ENCODE measurements at regions not wholly inside any gene's neighbourhood (a gene's known extent, or its start where the extent isn't known, plus 50 kb on each side); places are given as distances from the start of the nearest gene placed in this dataset.
"Not testable (repeated sequence)": the region's sequence is repeated elsewhere in the genome, so short reads cannot be mapped to it uniquely, and the experiment has no call there.

DNA sequence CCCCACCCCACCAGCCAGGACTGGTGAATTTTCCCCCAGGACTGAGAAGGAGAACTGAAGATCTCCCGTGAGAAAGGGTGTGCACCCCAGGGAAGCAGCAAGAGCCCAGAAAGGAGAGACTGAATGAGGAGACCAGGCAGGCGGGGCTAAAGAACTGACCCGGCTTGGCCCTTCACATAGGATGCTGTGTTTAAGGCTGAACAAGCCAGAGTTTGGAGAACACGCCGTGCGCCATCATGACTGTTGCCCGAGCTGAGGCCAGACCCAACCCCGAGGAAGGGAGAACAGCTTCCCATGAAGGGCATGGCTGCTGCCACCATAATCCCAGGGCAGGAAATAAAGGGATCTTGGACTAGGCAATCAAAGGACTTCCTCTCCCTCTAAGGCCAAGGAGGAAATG is 104.7 kb upstream of the SRSF6 start:
- H3K4me1 ChIP-seq = no peaks in the 10 kb centered on the region
- no peaks in the 10 kb centered on the region for H3K9me3 ChIP-seq
- intact Hi-C loops (cut with DNase I; ENCODE audit: low total_unique reads) = no loop called here
- H3K27ac ChIP-seq = no peak overlapping the region
- H3K27me3 ChIP-seq = no peaks in the 10 kb centered on the region
- H3K36me3 ChIP-seq = no peaks in the 10 kb centered on the region
- H3K4me3 ChIP-seq = no peak overlapping the region
- DNase-seq (no peak), ATAC-seq (no peak)
- in situ Hi-C loops (cut with MboI; ENCODE audit: low sequenced_read_pairs in 4 of 4) = no loop called here
- TF ChIP-seq, protein P1, sequence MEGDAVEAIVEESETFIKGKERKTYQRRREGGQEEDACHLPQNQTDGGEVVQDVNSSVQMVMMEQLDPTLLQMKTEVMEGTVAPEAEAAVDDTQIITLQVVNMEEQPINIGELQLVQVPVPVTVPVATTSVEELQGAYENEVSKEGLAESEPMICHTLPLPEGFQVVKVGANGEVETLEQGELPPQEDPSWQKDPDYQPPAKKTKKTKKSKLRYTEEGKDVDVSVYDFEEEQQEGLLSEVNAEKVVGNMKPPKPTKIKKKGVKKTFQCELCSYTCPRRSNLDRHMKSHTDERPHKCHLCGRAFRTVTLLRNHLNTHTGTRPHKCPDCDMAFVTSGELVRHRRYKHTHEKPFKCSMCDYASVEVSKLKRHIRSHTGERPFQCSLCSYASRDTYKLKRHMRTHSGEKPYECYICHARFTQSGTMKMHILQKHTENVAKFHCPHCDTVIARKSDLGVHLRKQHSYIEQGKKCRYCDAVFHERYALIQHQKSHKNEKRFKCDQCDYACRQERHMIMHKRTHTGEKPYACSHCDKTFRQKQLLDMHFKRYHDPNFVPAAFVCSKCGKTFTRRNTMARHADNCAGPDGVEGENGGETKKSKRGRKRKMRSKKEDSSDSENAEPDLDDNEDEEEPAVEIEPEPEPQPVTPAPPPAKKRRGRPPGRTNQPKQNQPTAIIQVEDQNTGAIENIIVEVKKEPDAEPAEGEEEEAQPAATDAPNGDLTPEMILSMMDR (IDR thresholded peaks at IDR 0.05 in 4 of 5, conservative IDR thresholded peaks at IDR 0.05 in 1 of 5) = no peak
- no peak for TF ChIP-seq POLR2A (IDR thresholded peaks at IDR 0.05)

DNA sequence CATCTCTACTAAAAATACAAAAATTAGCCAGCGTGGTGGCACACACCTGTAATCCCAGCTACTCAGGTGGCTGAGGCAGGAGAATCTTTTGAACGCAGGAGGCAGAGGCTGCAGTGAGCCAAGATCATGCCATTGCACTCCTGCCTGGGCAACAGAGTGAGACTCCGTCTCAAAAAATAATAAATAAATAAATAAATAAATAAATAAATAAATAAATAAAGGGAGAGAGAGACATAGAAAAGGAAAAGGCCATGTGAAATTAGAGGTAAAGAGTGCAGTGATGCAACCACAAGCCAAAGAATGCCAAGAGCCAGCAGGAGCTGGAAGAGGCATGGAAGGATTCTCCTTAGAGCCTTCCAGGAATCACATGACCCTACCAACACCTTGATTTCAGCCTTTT is 107.0 kb upstream of the SRSF6 start:
- H3K4me3 ChIP-seq; intact Hi-C loops (cut with DNase I; ENCODE audit: low total_unique reads); H3K27ac ChIP-seq; DNase-seq; H3K9me3 ChIP-seq; in situ Hi-C loops (cut with MboI; ENCODE audit: low sequenced_read_pairs in 4 of 4); H3K27me3 ChIP-seq; ATAC-seq; H3K36me3 ChIP-seq; H3K4me1 ChIP-seq: not testable (repeated sequence)

DNA sequence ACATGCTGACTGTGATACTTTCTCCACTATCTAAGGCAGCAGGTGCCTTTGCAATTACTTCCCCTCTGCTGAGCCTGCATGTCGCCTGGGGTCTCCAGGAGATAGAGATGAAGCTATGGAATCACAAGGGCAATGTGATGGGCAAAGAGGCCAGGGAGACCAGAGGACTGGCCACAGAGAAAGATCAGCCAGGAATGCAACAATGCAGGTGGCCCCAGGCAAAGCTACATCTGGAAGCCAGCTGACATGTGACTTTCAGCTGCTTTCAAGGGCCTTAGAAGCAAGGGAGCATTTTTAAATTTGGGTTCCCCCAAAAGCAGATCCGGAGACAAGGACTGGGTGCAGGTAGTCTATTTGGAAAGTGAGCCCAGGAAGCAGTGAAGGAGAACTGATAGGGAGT is 107.9 kb upstream of the SRSF6 start:
- intact Hi-C loops (cut with DNase I; ENCODE audit: low total_unique reads) (no loop called here), in situ Hi-C loops (cut with MboI; ENCODE audit: low sequenced_read_pairs in 4 of 4) (no loop called here)
- no peaks in the 10 kb centered on the region for H3K9me3 ChIP-seq
- ATAC-seq (no peak), DNase-seq (no peak)
- H3K27ac ChIP-seq = no peak overlapping the region
- H3K36me3 ChIP-seq = no peaks in the 10 kb centered on the region
- H3K4me3 ChIP-seq = no peak overlapping the region
- H3K27me3 ChIP-seq = no peaks in the 10 kb centered on the region
- no peak for TF ChIP-seq POLR2A (IDR thresholded peaks at IDR 0.05)
- TF ChIP-seq, protein P1 (IDR thresholded peaks at IDR 0.05 in 4 of 5, conservative IDR thresholded peaks at IDR 0.05 in 1 of 5) = no peak
- H3K4me1 ChIP-seq = no peaks in the 10 kb centered on the region

DNA sequence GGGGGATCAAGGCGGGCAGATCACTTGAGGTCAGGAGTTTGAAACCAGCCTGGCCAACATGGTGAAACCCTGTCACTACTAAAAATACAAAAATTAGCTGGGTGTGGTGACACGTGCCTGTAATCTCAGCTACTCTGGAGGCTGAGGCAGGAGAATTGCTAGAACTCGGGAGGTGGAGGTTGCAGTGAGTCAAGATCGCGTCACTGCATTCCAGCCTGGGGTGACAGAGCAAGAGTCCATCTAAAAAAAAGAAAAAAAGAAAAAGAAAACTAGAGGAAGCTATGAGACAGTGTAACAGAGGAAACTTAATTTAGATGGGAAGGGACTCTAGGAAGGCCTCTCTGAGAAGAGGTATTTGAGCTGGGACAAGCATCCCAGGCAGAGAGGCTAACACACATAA is 109.9 kb upstream of the SRSF6 start:
- ATAC-seq; H3K27ac ChIP-seq; H3K4me1 ChIP-seq; DNase-seq; in situ Hi-C loops (cut with MboI; ENCODE audit: low sequenced_read_pairs in 4 of 4); intact Hi-C loops (cut with DNase I; ENCODE audit: low total_unique reads); H3K36me3 ChIP-seq; H3K4me3 ChIP-seq; H3K9me3 ChIP-seq; H3K27me3 ChIP-seq: not testable (repeated sequence)

DNA sequence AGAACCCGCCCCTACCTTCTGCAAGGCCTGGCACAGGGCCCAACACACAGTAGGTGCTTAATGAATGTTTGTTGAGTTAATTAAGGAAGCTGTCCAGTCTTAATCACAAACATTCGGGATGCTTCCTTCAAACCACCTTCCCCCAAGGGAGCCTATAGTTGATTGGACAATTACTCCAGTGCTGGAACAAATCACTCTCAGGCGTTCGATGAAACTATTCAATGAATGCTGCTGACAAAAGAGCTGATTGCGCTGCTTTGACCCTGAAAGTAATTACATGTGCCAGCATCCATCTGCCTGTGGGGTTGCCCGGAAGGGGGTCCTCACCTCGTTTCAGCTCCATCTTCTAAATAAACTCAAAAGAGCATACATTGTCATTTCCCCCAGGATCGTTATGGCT is 112.0 kb upstream of the SRSF6 start:
- ATAC-seq (no peak), DNase-seq (no peak)
- H3K36me3 ChIP-seq = no peaks in the 10 kb centered on the region
- H3K4me1 ChIP-seq = no peaks in the 10 kb centered on the region
- in situ Hi-C loops (cut with MboI; ENCODE audit: low sequenced_read_pairs in 4 of 4) = no loop called here
- no peak for TF ChIP-seq POLR2A (IDR thresholded peaks at IDR 0.05)
- TF ChIP-seq, protein P1 (IDR thresholded peaks at IDR 0.05 in 4 of 5, conservative IDR thresholded peaks at IDR 0.05 in 1 of 5) = no peak
- no peak overlapping the region for H3K4me3 ChIP-seq
- H3K27me3 ChIP-seq = no peaks in the 10 kb centered on the region
- H3K9me3 ChIP-seq = no peaks in the 10 kb centered on the region
- H3K27ac ChIP-seq = no peak overlapping the region
- intact Hi-C loops (cut with DNase I; ENCODE audit: low total_unique reads) = no loop called here

DNA sequence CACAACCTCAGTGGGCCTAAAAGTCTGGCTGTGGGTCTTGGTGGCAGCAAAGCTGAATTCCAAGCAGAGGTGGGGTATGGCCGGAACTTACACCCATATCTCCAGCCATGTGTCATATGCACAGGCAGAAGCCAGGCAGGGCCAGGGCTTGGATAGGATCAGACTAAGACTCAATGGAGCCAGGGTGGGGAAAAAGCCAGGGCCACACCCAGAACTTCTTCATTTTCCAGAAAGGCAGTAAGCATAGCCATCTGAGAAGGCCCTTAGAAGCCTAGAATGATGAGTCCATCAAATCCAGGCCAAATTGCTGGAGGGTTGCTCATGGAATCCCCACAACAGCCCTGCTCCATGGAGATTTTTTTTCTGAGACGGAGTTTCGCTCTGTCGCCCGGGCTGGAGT is 116.2 kb upstream of the SRSF6 start:
- no peaks in the 10 kb centered on the region for H3K36me3 ChIP-seq
- in situ Hi-C loops (cut with MboI; ENCODE audit: low sequenced_read_pairs in 4 of 4) (no loop called here), intact Hi-C loops (cut with DNase I; ENCODE audit: low total_unique reads) (no loop called here)
- H3K9me3 ChIP-seq = no peaks in the 10 kb centered on the region
- H3K27me3 ChIP-seq = no peaks in the 10 kb centered on the region
- no peaks in the 10 kb centered on the region for H3K4me1 ChIP-seq
- no peak overlapping the region for H3K4me3 ChIP-seq
- no peak overlapping the region for H3K27ac ChIP-seq
- no peak for DNase-seq
- no peak for ATAC-seq
- no peak for TF ChIP-seq POLR2A (IDR thresholded peaks at IDR 0.05)
- TF ChIP-seq, protein P1 (IDR thresholded peaks at IDR 0.05 in 4 of 5, conservative IDR thresholded peaks at IDR 0.05 in 1 of 5) = no peak
